ENCODE measurements at regions not wholly inside any gene's neighbourhood (a gene's known extent, or its start where the extent isn't known, plus 50 kb on each side); places are given as distances from the start of the nearest gene placed in this dataset.

- TF ChIP-seq, protein P1, sequence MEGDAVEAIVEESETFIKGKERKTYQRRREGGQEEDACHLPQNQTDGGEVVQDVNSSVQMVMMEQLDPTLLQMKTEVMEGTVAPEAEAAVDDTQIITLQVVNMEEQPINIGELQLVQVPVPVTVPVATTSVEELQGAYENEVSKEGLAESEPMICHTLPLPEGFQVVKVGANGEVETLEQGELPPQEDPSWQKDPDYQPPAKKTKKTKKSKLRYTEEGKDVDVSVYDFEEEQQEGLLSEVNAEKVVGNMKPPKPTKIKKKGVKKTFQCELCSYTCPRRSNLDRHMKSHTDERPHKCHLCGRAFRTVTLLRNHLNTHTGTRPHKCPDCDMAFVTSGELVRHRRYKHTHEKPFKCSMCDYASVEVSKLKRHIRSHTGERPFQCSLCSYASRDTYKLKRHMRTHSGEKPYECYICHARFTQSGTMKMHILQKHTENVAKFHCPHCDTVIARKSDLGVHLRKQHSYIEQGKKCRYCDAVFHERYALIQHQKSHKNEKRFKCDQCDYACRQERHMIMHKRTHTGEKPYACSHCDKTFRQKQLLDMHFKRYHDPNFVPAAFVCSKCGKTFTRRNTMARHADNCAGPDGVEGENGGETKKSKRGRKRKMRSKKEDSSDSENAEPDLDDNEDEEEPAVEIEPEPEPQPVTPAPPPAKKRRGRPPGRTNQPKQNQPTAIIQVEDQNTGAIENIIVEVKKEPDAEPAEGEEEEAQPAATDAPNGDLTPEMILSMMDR (IDR thresholded peaks at IDR 0.05) = no peak
- no peak for TF ChIP-seq POLR2A (IDR thresholded peaks at IDR 0.05)
- no peak for TF ChIP-seq EP300 (IDR thresholded peaks at IDR 0.05)
Measured at GRCh38 chr2:89845532-89845931, 1154.1 kb downstream of the RPIA start.

Data from tibial nerve (tissue), 4 donors.